H54 (cell line): ENCODE measurements at regions not wholly inside any gene's neighbourhood (a gene's known extent, or its start where the extent isn't known, plus 50 kb on each side); places are given as distances from the start of the nearest gene placed in this dataset.

Source experiments
- DNase-seq: peaks from one replicate; pipeline ENCODE4 v3.0.0; 2011; ENCODE audit warnings: low spot score, mixed read lengths; ENCODE audit not compliant: insufficient read length
- FAIRE-seq: peaks from 3 replicates; lab custom pipeline; 2011; peaks lifted over from hg19 to GRCh38; lab: Jason Lieb, UNC
- POLR2A ChIP-seq: IDR thresholded peaks from 2 replicates; pipeline ENCODE4 v1.6.1; 2011; ENCODE audit warnings: low read depth, mild to moderate bottlenecking, low read length

GRCh38 chr2:241987726-241988125 is 118.2 kb downstream of the RTP5 start:
- FAIRE-seq (no peak), DNase-seq (no peak)
- TF ChIP-seq POLR2A = no peak

- FAIRE-seq (no peak), DNase-seq (no peak)
- no peak for TF ChIP-seq POLR2A
These were observed 118.6 kb downstream of the RTP5 start for GRCh38 chr2:241988146-241988545.

GRCh38 chr2:241989074-241989473 is 119.5 kb downstream of the RTP5 start:
- DNase-seq (no peak), FAIRE-seq (no peak)
- no peak for TF ChIP-seq POLR2A

GRCh38 chr2:241990466-241990865 is 120.9 kb downstream of the RTP5 start:
- no peak for TF ChIP-seq POLR2A
- DNase-seq (no peak), FAIRE-seq (no peak)

- FAIRE-seq = no peak
- no peak for TF ChIP-seq POLR2A
- DNase-seq = no peak
These were observed 121.8 kb downstream of the RTP5 start for GRCh38 chr2:241991299-241991698.

- FAIRE-seq = no peak
- TF ChIP-seq POLR2A = no peak
- DNase-seq = no peak
These were observed 123.2 kb downstream of the RTP5 start for GRCh38 chr2:241992753-241993152.

GRCh38 chr2:241993386-241994005 is 124.0 kb downstream of the RTP5 start:
- TF ChIP-seq POLR2A = no peak
- DNase-seq = no peak
- FAIRE-seq = no peak

- no peak for DNase-seq
- no peak for FAIRE-seq
- no peak for TF ChIP-seq POLR2A
These were observed 124.6 kb downstream of the RTP5 start for GRCh38 chr2:241994086-241994485.

- FAIRE-seq (no peak), DNase-seq (no peak)
- no peak for TF ChIP-seq POLR2A
These were observed 125.2 kb downstream of the RTP5 start for GRCh38 chr2:241994556-241995213.

GRCh38 chr2:241996100-241996499 is 126.6 kb downstream of the RTP5 start:
- TF ChIP-seq POLR2A = no peak
- no peak for DNase-seq
- FAIRE-seq = no peak

GRCh38 chr2:241997017-241997416 is 127.5 kb downstream of the RTP5 start:
- DNase-seq = no peak
- no peak for TF ChIP-seq POLR2A
- no peak for FAIRE-seq

- FAIRE-seq (no peak), DNase-seq (no peak)
- TF ChIP-seq POLR2A = no peak
These were observed 129.7 kb downstream of the RTP5 start for GRCh38 chr2:241999184-241999583.

- FAIRE-seq = no peak
- TF ChIP-seq POLR2A = no peak
- DNase-seq = no peak
These were observed 132.3 kb downstream of the RTP5 start for GRCh38 chr2:242001853-242002252.

GRCh38 chr2:242002944-242003343 is 133.4 kb downstream of the RTP5 start:
- DNase-seq = no peak
- no peak for FAIRE-seq
- TF ChIP-seq POLR2A = no peak
